NCI-H1930 (cell line): ENCODE measurements at regions not wholly inside any gene's neighbourhood (a gene's known extent, or its start where the extent isn't known, plus 50 kb on each side); places are given as distances from the start of the nearest gene placed in this dataset.
"Not testable (repeated sequence)": the region's sequence is repeated elsewhere in the genome, so short reads cannot be mapped to it uniquely, and the experiment has no call there.

Source experiments
- DNase-seq, 2 experiments: peaks; one replicate each; lab custom pipeline; 2025; lab: John Stamatoyannopoulos, UW

DNA sequence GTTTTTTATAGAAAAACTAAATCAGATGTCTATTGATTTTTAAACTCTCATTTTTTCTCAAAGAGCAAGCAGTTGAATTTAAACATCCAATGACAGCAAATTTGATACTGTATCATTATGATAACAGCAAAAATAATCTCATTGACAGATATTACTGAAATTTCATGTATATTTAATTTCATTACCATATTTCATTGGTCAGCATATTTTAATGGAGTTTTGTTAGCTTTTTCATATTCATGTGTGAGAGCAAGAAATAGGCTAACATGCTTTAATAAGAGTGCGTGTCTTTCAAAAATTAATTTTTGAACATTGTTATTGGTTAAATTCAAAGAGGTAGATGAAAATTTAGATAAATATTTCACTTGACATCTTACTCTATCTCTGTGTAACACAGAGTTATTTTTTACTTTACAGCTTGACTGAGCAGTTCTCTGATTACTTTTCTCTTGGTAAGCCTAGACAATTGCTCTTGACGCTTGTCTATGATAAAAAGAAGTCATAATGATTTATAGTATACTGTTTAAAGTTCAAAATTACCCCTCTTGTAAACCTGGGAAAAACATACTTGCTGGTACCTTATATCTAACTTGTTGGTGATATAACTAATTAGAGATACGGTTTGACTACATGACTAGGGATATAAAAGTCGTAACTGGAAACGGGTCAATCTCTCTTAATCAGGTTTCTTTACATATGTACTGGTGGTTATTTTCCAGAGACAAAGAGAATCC, 732.3 kb upstream of the NCAM2 start:
- DNase-seq: no peak

DNA sequence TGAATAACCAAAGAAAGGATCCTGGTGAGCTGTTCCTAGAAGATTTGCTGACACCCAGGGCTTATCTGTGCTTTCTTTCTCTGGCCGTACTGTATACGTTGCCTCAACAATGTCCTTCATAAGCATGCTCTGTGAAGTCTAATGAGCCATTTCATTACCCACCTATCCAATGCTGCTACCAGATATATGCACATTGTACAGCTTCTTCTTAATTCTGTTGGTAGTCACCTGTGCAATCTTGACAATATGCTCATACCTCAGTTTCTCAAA, 731.8 kb upstream of the NCAM2 start:
- DNase-seq: no peak

DNA sequence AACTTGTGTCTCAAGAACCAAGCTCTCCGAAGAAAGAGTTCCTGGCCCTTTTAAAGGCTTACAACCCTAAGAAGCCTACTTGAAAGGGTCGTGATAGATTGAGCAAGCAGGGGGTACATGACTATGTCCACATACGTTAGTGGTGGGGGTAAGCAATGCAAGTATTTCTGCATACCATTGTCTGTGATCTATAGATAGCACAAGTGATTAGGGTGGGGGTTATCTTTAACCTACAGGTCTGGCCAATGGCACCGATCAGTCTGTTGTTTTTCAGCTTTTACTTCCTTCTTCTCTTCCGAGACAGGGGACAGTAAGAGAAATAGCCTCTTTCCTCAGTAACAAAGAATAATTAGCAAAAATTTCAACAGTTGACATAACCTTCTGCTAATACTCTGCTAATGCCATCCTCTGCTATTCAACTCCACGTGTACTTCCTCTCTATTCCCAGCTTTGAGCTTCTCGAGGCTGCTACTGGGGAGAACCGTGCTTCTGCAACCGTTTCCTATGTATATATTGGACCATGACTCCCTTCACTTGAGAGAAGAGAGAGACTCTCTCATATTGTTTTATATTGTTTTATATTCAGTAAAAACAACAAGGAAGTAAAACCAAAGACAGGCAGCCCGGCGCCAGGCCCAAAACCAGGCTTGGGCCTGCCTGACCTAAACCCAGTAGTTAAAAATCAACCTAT, 727.7 kb upstream of the NCAM2 start:
- DNase-seq: no peak

DNA sequence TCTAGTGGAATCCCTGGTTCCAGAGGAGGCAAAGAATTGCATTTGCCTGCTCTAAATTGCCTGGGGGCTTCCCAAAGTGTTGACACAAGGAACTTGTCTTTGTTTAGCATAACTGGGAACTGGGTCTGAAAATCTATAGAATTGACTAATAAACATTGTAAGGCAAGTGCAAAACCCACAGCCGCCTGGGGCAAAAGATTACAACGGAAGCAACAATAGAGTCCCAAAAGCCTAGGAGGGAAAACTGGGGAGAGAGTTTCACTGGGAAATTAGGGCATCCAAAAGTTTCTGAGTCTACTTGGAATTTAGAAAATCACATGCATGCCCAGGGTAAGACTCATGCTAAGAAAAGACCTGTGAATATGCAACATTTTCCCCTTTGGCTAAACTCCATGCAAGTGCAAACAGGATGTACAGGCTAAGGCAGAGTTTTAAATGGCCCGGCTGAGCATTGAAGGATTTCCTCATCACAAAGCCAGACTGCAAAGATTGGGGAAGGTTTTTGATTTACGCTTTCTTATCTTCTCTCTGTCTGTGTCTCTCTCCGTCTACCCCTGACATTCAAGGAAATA, 725.3 kb upstream of the NCAM2 start:
- no peak for DNase-seq

DNA sequence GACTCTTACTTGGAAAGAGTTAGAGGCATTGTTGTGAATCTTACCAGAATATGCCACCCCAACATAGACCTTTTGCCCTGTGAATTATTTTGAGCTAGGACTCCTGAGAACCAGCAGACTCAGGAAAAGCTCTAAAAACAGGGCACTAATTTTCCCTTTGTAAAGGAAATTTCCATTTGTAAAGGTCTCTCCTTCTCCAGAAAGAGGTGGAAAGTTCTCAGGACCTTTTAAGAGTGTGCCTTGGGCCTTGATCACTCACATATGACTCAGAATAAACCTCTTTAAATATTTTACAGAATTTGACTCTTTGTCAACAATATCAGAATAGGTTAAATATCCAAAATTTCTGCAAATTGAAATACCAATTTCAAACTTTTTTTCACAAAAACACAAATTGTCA, 721.8 kb upstream of the NCAM2 start:
- no peak for DNase-seq

DNA sequence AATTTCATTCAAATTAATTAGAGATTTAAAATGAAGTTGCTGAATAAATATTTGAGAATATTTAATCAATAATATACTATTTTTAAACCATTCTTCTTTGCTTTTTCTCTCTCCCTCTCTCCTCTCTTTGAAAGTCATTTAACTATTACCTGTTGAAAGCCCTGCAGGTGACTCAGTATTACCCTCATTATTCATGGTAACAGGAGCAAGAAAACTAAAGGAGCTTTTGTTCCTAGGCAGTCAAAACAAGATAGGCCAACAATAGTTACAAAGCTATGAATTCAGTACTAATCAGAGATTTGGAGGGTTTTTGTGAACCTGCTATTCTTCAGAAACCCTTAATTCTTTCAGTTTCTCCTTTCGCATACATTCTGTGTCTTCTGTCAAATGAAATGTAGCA, 721.3 kb upstream of the NCAM2 start:
- DNase-seq: no peak

DNA sequence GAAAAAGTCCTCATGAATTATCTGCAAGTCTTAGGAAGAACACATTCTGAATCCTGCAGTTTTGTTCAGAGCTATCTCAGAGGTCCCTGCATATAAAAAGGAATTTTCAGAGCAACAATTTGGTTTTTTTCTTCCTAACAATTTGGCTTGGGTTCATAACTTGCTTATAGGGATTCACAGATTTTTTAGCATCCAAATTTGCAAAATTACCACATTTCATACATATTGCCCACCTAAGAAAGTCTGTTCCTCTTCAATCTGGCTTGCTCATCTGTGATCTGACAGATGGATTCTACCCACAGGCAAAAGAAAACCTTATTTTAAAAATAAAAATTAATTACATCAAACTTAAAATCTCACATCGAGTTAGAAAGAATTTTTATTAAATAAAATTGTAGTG, 714.4 kb upstream of the NCAM2 start:
- no peak for DNase-seq

DNA sequence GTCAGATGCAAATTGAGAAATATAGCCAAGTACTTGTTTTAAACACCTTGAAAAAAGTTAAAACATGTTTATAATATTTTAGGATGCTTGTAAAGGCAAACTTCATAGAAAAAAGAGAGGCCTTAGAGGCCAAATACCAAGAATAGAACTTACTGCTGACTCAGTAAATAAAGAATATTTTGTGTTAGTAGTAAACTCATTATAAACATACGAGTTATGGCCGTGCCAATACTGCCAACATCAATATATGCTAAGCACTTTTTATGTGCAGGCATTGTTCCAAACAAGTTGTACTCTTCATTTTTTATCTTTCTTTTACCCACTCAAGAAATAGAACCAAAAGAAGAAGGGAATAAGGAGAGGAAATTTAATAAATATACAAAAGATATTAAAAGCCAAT, 705.9 kb upstream of the NCAM2 start:
- no peak for DNase-seq

DNA sequence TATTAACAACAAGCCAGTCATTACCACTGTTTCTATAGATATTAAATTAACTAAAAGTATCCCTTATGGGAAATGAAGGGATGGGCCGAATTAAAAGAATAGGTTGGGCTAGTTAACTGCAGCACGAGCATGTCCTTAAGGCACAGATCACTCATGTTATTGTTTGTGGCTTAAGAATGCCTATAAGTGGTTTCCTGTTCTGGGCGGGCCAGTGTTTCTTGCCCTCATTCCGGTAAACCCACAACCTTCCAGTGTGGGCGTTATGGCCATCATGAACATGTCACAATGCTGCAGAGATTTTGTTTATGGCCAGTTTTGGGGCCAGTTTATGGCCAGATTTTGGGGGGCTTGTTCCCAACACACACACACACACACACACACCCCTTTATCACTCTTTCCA, 705.4 kb upstream of the NCAM2 start:
- DNase-seq: not testable (repeated sequence)

DNA sequence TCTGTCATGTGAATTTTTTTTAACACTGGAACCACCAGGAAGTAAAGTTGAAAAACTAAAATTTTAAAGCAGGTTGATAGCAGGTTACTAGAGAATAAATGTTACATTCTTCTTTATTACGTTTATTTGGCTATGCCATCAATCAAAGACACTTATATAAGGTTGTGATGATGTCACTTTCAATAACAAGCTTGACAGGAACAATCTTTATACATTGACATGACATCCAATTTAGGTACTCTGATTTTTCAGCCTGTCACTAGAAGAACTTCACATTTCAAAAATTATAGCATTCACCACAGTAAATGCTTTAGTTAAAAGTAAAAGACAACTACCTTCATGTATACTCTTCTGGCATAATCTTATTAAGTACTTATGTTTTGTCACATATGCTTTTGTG, 696.8 kb upstream of the NCAM2 start:
- DNase-seq: no peak

DNA sequence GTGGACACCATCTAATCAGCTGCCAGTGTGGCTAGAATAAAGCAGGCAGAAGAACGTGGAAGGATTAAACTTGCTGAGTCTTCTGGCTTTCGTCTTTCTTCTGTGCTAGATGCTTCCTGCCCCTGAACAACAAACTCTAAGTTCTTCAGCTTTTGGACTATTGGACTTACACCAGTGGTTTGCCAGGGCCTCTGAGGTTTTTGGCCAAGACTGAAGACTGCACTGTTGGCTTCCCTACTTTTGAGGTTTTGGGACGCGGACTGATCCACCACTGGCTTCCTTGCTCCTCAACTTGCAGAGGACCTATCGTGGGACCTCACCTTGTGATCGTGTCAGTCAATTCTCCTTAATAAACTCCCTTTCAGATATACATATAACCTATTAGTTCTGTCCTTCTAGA, 696.1 kb upstream of the NCAM2 start:
- no peak for DNase-seq

DNA sequence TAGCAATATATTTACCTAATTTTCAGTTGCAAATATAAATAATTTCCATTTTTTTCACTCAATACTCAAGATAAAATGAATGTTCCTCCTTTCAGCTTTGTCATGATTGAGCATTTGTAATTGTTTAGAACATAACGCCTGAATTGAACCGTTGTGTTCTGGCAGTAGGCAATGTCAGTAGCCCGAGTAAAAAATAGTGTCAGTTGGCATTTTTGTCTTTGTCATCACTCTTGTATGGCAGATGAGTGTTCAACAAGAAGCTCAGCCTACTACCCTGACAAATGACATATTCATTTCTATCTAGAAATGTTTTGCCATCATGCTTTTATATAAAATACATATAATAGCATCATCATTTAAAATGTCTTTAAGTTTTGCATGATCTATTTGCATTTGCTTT, 691.4 kb upstream of the NCAM2 start:
- no peak for DNase-seq

DNA sequence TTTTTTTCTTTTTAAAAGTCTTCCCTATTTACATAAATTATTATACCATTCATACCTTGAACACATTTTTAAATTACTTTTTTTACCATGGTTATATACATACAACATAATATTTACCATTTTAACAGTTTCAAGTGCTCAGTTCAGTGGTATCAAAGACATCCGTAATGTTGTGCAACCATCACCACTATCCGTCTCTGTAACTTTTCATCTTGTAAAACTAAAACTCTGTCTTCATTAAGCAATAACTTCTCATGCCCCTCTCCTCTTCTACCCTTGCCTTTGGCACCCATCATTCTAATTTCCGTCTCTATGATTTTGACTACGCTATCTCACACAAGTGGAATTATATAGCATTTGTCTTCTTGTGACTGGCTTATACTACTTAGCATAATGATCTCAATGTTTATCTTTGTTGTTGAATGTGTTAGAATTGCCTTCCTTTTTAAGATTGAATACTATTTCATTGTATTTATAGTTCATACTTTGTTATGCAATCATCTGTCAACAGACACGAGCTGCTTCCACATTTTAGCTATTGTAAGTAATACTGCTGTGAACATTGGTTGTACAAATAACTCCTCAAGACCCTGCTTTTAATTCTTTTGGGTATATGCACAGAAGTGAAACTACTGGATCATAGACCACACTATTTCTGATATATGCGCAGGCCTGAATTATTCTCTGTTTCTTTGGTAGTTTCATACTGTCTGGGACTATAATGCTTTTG, 689.5 kb upstream of the NCAM2 start:
- DNase-seq: no peak

DNA sequence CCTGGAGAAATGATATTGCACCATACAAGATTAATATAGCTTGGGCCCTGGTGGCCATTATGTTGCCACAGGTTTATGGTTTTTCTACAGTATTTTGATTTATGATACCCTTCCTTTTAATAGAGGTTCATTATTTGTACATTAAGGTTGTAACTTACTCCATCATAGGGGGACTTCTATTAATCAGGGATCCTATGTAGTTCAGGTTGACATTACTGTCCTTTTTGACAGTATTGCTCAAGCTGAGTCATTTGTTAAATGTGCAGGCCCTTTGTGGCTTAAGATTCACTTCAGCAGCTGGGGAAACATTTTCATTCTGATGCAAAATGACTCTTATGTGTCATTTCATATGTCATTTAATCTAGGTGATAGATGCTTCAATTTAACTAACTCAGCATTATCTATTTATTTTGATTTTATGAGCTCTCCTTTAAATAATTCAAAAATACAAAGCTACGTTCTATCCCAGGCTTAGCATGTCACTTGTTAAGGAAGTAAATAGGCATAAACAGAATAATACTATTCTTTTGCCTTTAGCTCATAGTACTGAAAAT, 686.9 kb upstream of the NCAM2 start:
- DNase-seq: peak; percentile 15 to 72

DNA sequence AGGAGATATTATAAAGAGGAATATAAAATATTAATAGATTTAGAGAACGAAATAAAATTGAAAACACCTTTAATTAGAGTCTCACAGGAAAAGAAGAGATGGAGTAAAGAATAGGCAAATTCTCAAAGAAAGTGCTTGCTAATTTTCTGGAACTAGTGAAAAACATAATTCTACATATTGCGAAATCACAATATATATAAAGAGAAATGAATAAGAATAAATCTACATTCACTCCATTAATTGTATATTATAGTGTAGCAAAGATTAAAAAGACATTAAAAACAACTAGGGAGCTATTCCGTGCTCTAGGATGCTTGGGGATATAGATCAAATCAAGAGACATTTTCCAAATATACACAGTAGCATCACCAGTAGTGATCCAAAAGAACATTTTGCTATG, 685.2 kb upstream of the NCAM2 start:
- DNase-seq: no peak

DNA sequence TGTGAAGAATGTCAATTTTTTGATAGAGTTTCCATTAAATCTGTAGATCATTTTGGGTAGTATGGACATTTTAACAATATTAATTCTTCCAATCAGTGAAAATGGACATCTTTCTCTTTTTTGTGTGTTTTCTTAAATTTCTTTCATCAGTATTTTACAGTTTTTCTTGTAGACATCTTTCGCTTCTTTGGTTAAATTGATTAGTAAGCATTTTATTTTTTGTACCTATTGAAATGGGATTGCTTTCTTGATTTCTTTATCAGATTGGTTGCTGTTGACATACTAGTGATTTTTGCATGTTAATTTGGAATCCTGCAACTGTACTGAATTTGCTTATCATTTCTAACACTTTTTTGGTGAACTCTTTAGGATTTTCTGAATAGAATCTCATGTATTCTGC, 683.2 kb upstream of the NCAM2 start:
- no peak for DNase-seq

DNA sequence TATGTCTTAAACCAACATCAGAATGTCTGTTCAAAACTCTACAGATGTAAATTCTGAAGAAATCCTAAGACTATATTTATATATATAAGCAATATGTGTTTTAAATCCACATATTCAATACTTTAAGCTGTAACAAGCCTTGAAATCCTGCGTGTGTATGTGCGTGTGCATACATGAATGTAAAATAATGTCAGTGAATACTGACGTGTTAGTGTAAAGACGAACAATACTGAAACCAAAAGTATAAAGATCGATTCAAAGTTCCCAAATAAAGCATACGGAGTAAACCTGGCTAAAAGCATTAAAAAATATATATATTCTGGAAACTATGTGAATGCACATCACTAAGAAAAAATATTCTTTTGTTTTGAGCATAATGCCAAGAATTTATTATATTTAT, 668.6 kb upstream of the NCAM2 start:
- no peak for DNase-seq

DNA sequence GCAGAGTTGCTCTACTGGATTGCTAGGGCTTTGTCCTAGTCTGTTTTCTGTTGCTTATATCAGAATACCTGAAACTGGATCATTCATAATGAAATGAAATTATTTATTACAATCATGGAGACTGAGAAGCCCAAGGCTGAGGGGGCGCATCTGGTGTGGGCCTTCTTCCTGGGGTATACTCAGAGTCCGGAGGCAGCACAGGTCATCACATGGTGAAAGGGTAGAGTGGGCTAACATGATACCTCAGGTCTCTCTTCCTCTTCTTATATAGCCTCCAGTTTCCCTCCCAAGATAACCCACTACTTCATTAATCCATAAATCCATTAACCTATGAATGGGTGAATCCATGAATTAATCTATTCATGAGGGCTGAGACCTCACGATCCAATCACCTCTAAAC, 667.6 kb upstream of the NCAM2 start:
- DNase-seq: no peak

DNA sequence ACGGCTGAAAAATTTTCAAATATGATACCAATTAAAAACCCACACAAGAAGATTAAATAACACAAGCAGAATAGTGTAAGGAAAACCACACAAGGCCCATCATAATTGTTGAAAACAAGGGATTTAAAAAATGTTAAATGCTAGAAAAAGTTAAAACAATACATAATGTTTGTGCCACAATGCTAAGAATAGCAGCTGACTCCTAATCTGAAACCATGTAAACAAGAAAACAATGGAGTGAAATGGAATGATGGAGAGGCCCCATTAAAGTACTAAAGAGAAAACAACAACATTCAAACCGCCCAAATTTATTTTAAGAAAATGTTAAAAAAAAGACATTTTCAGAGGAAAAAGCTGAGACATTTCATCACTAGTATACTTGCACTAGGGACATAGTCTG, 663.6 kb upstream of the NCAM2 start:
- DNase-seq: no peak

DNA sequence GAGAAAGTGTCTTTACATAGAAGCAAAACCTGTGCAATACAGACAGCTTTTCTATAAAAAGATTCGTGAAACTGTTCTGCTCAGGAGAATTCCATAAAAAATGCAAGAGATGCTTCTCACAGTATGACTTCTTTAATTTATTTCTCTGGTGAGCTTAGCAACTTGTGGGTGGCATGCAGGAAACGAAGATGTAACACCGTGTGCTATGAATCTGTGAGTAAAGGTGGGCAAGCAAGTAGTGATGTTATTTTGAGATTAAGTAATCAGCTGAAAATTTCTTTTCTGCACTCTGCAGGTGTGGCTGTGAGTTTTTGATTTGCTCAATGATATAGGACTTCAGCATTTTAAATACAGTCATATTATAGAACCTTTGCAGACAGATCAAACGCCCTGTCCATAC, 656.8 kb upstream of the NCAM2 start:
- DNase-seq: no peak

DNA sequence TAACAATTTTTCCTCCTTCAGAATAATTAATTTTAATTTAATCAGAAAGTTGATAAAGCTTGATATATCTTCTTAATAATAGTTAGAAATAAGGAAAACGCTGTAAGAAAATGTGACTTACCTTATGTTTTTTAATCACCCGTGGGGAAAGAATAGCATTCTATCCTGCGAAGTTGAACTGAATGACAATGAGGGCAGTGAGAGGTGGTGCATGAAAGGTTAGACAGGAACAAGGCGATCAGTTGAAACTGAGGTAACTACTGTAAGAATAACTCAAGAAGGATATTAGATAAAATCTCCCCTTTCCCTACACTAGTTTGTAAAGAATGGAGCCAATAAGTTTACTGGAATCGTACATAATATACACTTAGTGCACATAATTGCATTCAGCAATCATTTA, 655.0 kb upstream of the NCAM2 start:
- no peak for DNase-seq

DNA sequence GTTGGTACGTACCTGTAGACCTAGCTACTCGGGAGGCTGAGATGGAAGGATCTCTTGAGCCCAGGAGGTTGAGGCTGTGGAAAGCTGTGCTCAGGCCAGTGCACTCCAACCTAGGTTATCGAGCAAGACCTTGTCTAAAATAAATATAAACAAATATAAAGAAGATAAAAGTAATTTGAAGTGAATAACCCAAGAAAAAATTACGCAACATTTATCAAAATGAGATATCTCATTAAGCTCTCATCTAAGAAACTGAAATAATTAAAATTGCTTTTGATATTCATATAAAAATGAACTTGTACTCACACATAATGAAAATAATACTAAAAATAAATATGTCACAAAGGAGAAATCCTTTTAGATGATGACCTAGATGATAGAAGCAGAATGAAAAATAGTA, 647.1 kb upstream of the NCAM2 start:
- DNase-seq: no peak

DNA sequence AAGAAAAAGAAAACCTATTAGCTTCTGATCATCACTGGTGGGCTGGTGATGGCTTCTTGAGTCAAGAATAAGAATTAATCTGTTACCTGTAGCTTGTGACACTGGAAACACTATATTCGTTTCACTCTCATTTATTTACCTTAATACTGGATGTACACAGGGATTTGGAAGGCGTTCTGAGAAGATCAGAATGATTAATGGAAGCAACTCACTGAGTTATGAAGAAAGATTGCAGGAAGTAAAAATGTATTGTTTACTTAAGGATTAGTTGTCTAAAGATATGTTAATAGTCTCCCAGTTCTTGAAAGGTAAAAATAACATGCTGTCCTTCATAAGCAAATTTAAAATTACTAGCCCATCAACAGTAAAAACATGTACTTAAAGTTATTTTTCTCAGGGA, 644.9 kb upstream of the NCAM2 start:
- no peak for DNase-seq
